Activated naive CD8-positive, alpha-beta T cell treated with anti-CD3 and anti-CD28 coated beads, Interleukin-2, amount 50 U/mL, for 24 hours (primary cell): ENCODE measurements at regions not wholly inside any gene's neighbourhood (a gene's known extent, or its start where the extent isn't known, plus 50 kb on each side); places are given as distances from the start of the nearest gene placed in this dataset.
"Not testable (repeated sequence)": the region's sequence is repeated elsewhere in the genome, so short reads cannot be mapped to it uniquely, and the experiment has no call there.

Experiments used
- ATAC-seq: fragments of 150-1000 bp; cut with Tn5 transposase; one replicate; pipeline ENCODE4 v1.10.0; 2021
- DNase-seq: peaks from one replicate; pipeline ENCODE4 v3.0.0; 2021
- H3K27ac Mint-ChIP-seq: one replicate; pipeline ENCODE4 v1.8.0; 2021; ENCODE audit warnings: mild to moderate bottlenecking, mixed read lengths
- H3K27me3 Mint-ChIP-seq: one replicate; pipeline ENCODE4 v1.8.0; 2021; ENCODE audit warnings: mixed read lengths
- H3K36me3 Mint-ChIP-seq: one replicate; pipeline ENCODE4 v1.8.0; 2021; ENCODE audit warnings: low read depth, mixed read lengths
- H3K4me1 Mint-ChIP-seq: one replicate; pipeline ENCODE4 v1.8.0; 2021; ENCODE audit warnings: mixed read lengths
- H3K4me3 Mint-ChIP-seq: one replicate; pipeline ENCODE4 v1.8.0; 2021; ENCODE audit warnings: mild to moderate bottlenecking, moderate library complexity, mixed read lengths
- H3K9me3 Mint-ChIP-seq: one replicate; pipeline ENCODE4 v1.8.0; 2021; ENCODE audit warnings: mixed read lengths

GRCh38 chr13:108049211-108049610 is 166.1 kb downstream of the LIG4 start:
- Mint-ChIP-seq H3K4me1 (no peaks in the 10 kb centered on the region), H3K27me3 (peaks cover 3% of the 10 kb centered on the region), H3K36me3 (no peaks in the 10 kb centered on the region), H3K27ac (no peak overlapping the region), H3K9me3 (peaks cover 5% of the 10 kb centered on the region), H3K4me3 (no peak overlapping the region)
- DNase-seq = no peak
- no peak for ATAC-seq

- no peak overlapping the region for H3K27ac Mint-ChIP-seq
- ATAC-seq = no peak
- H3K4me3 Mint-ChIP-seq = no peak overlapping the region
- no peaks in the 10 kb centered on the region for H3K4me1 Mint-ChIP-seq
- no peaks in the 10 kb centered on the region for H3K27me3 Mint-ChIP-seq
- H3K36me3 Mint-ChIP-seq = no peaks in the 10 kb centered on the region
- no peak for DNase-seq
- peaks cover 9% of the 10 kb centered on the region for H3K9me3 Mint-ChIP-seq
Measured at GRCh38 chr13:108044954-108045353, 170.4 kb downstream of the LIG4 start.

DNA sequence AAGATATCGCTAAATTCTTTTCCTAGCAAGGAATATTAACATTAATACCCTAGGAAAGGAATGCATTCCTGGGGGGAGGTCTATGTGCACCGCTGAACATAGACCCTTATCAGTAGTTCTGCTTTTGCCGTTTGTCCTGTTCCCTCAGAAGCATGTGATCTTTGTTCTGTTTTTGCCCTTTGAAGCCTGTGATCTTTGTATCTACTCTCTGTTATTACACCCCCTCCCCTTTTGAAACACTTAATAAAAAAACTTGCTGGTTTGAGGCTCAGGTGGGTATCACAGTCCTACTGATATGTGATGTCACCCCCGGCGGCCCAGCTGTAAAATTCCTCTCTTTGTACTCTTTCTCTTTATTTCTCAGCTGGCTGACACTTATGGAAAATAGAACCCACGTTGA is 172.5 kb downstream of the LIG4 start:
- DNase-seq, ATAC-seq, H3K27me3 Mint-ChIP-seq, H3K36me3 Mint-ChIP-seq, H3K4me1 Mint-ChIP-seq, H3K4me3 Mint-ChIP-seq, H3K27ac Mint-ChIP-seq: not testable (repeated sequence)
- peaks cover 11% of the 10 kb centered on the region for H3K9me3 Mint-ChIP-seq

GRCh38 chr13:108037348-108037747 is 178.0 kb downstream of the LIG4 start:
- H3K4me3 Mint-ChIP-seq = no peak overlapping the region
- no peak overlapping the region for H3K27ac Mint-ChIP-seq
- peaks cover 11% of the 10 kb centered on the region for H3K9me3 Mint-ChIP-seq
- no peak for DNase-seq
- no peak for ATAC-seq
- no peaks in the 10 kb centered on the region for H3K36me3 Mint-ChIP-seq
- H3K27me3 Mint-ChIP-seq = no peaks in the 10 kb centered on the region
- H3K4me1 Mint-ChIP-seq = no peaks in the 10 kb centered on the region

DNA sequence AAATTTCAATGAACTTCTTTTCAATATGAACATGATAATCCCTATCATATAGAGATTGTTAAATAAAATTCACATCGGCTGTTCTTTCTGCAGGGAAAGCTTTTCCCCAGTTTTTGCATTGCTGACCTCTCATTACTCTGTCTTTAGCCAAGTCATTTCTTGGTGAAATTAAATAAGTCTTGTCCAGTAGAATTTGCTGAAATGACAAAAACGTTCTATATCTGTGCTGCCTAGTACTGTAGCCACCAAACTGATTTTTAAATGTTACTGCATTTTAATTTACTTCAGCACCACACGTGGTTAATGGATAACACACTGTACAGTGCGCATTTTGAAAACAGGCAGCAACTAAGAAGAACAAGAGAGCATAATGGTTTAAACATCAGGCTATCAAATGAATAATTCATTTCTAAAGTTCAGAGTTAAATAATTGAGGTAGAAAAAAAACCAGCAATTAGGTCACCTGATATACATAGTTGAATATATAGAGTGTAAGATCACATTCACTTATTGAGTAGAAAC is 178.9 kb downstream of the LIG4 start:
- no peaks in the 10 kb centered on the region for H3K36me3 Mint-ChIP-seq
- DNase-seq (no peak), ATAC-seq (no peak)
- no peaks in the 10 kb centered on the region for H3K27me3 Mint-ChIP-seq
- peaks cover 6% of the 10 kb centered on the region for H3K9me3 Mint-ChIP-seq
- H3K27ac Mint-ChIP-seq = no peak overlapping the region
- H3K4me1 Mint-ChIP-seq = no peaks in the 10 kb centered on the region
- no peak overlapping the region for H3K4me3 Mint-ChIP-seq

DNA sequence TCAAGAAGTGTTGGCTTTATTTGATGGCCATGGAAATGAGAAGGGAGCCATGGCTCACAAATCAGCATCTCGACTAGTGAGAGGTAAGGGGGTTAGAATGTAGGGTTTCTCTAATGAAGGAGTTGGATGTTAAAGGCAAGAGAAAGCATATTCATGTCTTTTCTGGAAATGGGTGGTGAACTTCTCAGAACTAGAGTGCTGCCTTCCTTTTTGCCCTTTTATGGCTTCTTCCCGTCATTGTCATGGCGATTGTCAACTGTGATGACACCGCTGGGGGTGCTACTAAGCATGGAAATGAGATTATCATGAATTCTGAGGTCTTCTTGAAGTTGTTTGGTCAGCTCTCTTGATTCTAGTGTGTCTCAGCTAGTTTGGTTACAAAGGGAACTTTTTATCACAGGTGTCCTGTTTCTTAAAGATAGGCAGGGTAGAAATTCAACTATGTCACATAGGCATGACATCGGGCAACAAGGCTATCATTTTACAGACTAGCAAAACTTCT is 180.4 kb downstream of the LIG4 start:
- no peak for DNase-seq
- ATAC-seq = no peak
- Mint-ChIP-seq H3K27ac (no peak overlapping the region), H3K36me3 (no peaks in the 10 kb centered on the region), H3K27me3 (no peaks in the 10 kb centered on the region), H3K9me3 (peaks cover 2% of the 10 kb centered on the region), H3K4me3 (no peak overlapping the region), H3K4me1 (no peaks in the 10 kb centered on the region)

DNA sequence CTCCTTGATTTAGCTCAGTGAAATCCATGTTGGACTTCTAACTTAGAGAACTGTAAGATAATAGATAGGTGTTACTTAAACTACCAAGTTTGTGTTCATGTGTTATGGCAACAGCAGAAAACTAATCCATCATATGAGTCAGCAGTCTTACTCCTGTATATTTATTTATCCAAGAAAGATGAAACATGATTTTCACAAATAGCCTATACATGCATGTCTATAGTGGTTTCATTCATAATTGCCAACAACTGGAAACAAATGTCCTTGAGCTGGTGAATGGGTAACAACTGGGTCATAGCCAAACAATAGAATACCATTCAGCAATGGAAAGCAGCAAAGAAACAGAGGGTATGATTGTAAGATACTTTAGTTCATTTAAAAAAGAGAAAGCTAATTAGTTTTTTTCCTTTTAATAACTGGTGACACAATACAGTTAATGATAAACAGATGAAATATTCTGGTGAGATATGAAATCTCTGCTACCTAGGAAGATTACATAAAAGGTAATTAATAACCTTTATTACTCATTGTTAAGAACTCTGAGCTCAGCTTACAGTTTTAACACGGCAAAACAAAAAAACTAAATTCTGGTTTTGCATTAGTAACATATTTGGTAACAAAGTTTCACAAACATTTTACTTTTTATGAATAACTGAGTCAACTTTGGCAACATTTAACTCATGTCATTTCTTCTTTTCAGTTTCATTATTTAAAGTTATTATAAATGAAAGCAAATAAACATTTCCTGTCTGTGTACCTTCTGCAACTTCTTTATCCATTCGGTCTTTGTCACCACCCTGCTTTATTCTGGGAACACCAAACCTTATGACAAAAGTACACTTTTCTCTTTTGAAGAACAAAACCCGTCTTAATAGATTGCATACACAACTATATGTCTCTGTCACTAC is 181.3 kb downstream of the LIG4 start:
- ATAC-seq (no peak), DNase-seq (no peak)
- Mint-ChIP-seq H3K4me1 (no peaks in the 10 kb centered on the region), H3K9me3 (no peaks in the 10 kb centered on the region), H3K27me3 (no peaks in the 10 kb centered on the region), H3K27ac (no peak overlapping the region), H3K36me3 (no peaks in the 10 kb centered on the region), H3K4me3 (no peak overlapping the region)

- H3K27me3 Mint-ChIP-seq = no peaks in the 10 kb centered on the region
- no peaks in the 10 kb centered on the region for H3K9me3 Mint-ChIP-seq
- no peaks in the 10 kb centered on the region for H3K4me1 Mint-ChIP-seq
- DNase-seq = no peak
- ATAC-seq = no peak
- H3K36me3 Mint-ChIP-seq = no peaks in the 10 kb centered on the region
- no peak overlapping the region for H3K4me3 Mint-ChIP-seq
- H3K27ac Mint-ChIP-seq = no peak overlapping the region
Measured at GRCh38 chr13:108031865-108032264, 183.5 kb downstream of the LIG4 start.

GRCh38 chr13:108030769-108031168 is 184.6 kb downstream of the LIG4 start:
- ATAC-seq (no peak), DNase-seq (no peak)
- H3K4me3 Mint-ChIP-seq = no peak overlapping the region
- no peaks in the 10 kb centered on the region for H3K27me3 Mint-ChIP-seq
- H3K4me1 Mint-ChIP-seq = no peaks in the 10 kb centered on the region
- no peak overlapping the region for H3K27ac Mint-ChIP-seq
- H3K36me3 Mint-ChIP-seq = no peaks in the 10 kb centered on the region
- H3K9me3 Mint-ChIP-seq = no peaks in the 10 kb centered on the region

DNA sequence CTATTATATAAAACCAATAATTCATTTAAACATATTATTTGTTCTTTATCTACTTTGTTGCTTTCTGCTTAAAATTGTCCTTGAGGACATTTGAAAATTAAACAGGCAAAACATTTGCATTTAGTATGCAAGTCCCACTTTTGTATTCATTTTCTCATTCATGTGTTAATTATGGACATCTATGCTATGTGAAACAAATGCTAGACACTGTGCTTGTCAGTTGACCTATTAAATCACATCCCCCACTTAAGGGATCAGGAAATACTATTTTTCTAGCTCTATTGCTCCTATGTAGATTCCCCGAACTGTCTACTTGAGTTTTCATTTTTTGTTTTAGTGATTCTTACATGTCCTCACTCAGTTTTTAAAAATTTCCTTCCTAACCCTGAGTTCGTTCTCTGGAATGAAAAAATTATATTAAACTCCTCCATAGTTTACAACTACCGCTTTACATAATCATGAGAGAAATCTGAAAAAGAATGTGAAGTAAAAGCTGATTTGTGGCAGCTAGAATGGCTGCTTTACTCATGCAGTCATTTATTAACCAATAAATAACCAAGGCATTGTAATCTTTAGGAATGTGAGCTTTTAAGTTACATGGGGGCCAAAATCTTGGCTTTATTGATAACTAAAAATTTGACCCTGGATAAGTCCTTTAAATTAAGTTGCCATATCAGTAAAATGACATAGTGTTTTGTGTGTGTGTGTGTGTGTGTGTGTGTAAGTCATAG is 188.5 kb downstream of the LIG4 start:
- DNase-seq (no peak), ATAC-seq (no peak)
- Mint-ChIP-seq H3K4me3 (no peak overlapping the region), H3K9me3 (no peaks in the 10 kb centered on the region), H3K27me3 (no peaks in the 10 kb centered on the region), H3K27ac (no peak overlapping the region), H3K4me1 (no peaks in the 10 kb centered on the region), H3K36me3 (no peaks in the 10 kb centered on the region)

GRCh38 chr13:108020027-108020426 is 195.3 kb downstream of the LIG4 start:
- no peak overlapping the region for H3K4me3 Mint-ChIP-seq
- H3K36me3 Mint-ChIP-seq = no peaks in the 10 kb centered on the region
- H3K27me3 Mint-ChIP-seq = no peaks in the 10 kb centered on the region
- no peak overlapping the region for H3K27ac Mint-ChIP-seq
- DNase-seq (no peak), ATAC-seq (no peak)
- H3K9me3 Mint-ChIP-seq = peaks cover 27% of the 10 kb centered on the region
- H3K4me1 Mint-ChIP-seq = no peaks in the 10 kb centered on the region

DNA sequence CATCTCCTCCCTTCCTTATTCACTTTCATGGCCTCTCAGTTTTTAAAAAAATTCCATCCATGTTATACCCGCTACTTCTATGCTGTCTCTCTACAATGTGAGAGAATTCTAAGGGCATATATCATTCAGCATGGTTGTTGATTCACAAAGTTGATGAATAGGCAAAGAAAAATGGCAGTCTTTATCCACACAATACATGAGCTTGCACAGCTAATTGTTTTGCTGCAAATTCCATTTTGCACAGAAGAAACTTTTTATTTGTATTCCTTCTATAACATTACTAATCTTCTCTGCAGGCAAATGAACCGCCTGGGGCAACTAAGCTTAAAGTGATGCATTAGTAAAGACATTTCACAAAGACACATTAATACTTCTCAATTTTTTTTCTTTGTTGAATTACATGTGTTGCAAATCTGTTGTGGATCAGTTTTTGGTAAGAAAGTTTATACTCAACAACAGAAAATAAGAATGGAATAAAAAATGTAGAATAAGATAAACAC is 196.9 kb downstream of the LIG4 start:
- Mint-ChIP-seq H3K27me3 (no peaks in the 10 kb centered on the region), H3K9me3 (peaks cover 31% of the 10 kb centered on the region), H3K36me3 (no peaks in the 10 kb centered on the region), H3K4me1 (no peaks in the 10 kb centered on the region), H3K27ac (no peak overlapping the region), H3K4me3 (no peak overlapping the region)
- no peak for ATAC-seq
- no peak for DNase-seq

- Mint-ChIP-seq H3K4me1 (no peaks in the 10 kb centered on the region), H3K9me3 (peaks cover 6% of the 10 kb centered on the region), H3K27me3 (no peaks in the 10 kb centered on the region), H3K36me3 (no peaks in the 10 kb centered on the region), H3K27ac (no peak overlapping the region), H3K4me3 (no peak overlapping the region)
- ATAC-seq (no peak), DNase-seq (no peak)
Measured at GRCh38 chr13:108006619-108007018, 208.7 kb downstream of the LIG4 start.

DNA sequence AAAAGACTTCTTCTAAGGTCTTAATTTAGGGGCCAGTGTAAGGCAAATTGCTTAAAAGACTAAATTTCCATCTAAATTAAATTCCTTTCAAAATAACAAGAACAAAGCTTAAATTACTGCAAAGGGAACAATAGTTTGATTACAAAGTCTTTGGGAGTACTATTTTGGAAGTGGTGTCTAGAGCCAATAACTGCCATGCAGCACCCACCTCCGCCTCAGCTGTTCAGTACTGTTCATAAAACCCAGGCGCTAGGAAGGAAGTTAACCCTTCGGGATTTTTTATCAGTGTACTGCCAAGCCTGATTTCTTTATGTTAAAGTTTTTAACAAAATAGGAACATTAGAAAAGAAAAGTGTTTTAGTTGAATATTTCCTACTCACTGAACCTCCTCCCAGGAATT is 210.1 kb downstream of the LIG4 start:
- Mint-ChIP-seq H3K27ac (no peak overlapping the region), H3K9me3 (peaks cover 10% of the 10 kb centered on the region), H3K4me1 (no peaks in the 10 kb centered on the region), H3K4me3 (no peak overlapping the region), H3K36me3 (no peaks in the 10 kb centered on the region), H3K27me3 (no peaks in the 10 kb centered on the region)
- no peak for ATAC-seq
- DNase-seq = no peak

DNA sequence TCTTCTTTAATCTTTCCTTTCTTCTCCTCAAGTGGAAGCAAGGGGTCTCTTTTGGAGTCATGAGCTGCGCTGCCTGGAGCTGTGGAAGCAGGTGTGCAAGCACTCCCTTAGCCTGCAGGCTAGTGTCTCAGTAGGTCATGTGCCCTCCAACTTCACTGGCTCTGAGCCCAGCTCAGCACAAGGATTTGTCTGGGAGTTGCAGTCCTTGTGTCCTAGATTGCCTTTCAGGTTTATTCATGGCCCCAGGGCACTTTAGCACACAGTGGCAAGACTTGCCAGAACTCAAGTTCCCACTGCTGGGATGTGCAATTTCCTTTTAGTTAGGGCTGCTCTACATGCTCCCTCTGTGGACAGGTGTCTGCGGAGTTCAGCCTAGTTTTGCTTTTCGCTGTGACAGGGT is 211.7 kb downstream of the LIG4 start:
- DNase-seq (no peak), ATAC-seq (no peak)
- Mint-ChIP-seq H3K27me3 (no peaks in the 10 kb centered on the region), H3K36me3 (no peaks in the 10 kb centered on the region), H3K9me3 (peaks cover 7% of the 10 kb centered on the region), H3K4me3 (no peak overlapping the region), H3K4me1 (no peaks in the 10 kb centered on the region), H3K27ac (no peak overlapping the region)
